A549 (cell line): ENCODE measurements at regions not wholly inside any gene's neighbourhood (a gene's known extent, or its start where the extent isn't known, plus 50 kb on each side); places are given as distances from the start of the nearest gene placed in this dataset.

Source experiments
- ATAC-seq, 2 experiments: fragments of 200-7000 bp in 1 of 2; fragments of >200 bp in 1 of 2; cut with Nextera tagmentation in 1 of 2; cut with Tn5 transposase in 1 of 2; 3 replicates each; pipeline versions ENCODE4 v1.8.0 to v1.9.1; 2018 to 2020; ENCODE audit warnings: mild to moderate bottlenecking in 1 of 2, moderate library complexity in 1 of 2
- CTCF ChIA-PET: fragments of 300-600 bp; sonication (Branson Sonifier 250); formaldehyde crosslinking; extraction: SDS; loops from one replicate; lab custom pipeline; 2021; ENCODE audit warnings: antibody characterized with exemption, inconsistent platforms; lab: Yijun Ruan, JAX
- POLR2A ChIA-PET: fragments of 350-600 bp; formaldehyde crosslinking; extraction: SDS; loops from one replicate; lab custom pipeline; 2021; ENCODE audit warnings: antibody characterized with exemption, inconsistent platforms; lab: Yijun Ruan, JAX
- DNase-seq, 2 experiments: peaks; one replicate each; pipeline versions ENCODE4 v3.0.0 to v3.0.0-alpha.2; 2011 to 2016; ENCODE audit warnings: low read depth in 1 of 2, low spot score in 1 of 2
- FAIRE-seq: peaks from 2 replicates; lab custom pipeline; 2011; peaks lifted over from hg19 to GRCh38; lab: Jason Lieb, UNC
- H3K27ac ChIP-seq, 2 experiments: fragments of >200 bp; sonication (Bioruptor Twin); formaldehyde crosslinking; 3 replicates each; pipeline ENCODE4 v1.5.1; 2016 to 2017
- H3K4me1 ChIP-seq: fragments of >200 bp; sonication (Bioruptor Twin); formaldehyde crosslinking; 3 replicates; pipeline ENCODE4 v1.6.1; 2016
- H3K4me2 ChIP-seq: fragments of >200 bp; sonication (Bioruptor Twin); formaldehyde crosslinking; 3 replicates; pipeline ENCODE4 v1.6.1; 2016
- H3K4me3 ChIP-seq: fragments of >200 bp; sonication (Bioruptor Twin); formaldehyde crosslinking; 3 replicates; pipeline ENCODE4 v1.5.1; 2016
- H3K9me3 ChIP-seq: fragments of >200 bp; sonication (Bioruptor Twin); formaldehyde crosslinking; 3 replicates; pipeline ENCODE4 v1.6.1; 2016
- BHLHE40 ChIP-seq: IDR thresholded peaks from 2 replicates; pipeline ENCODE4 v1.6.1; 2012; ENCODE audit warnings: low read depth, low read length, inconsistent platforms
- CBX2 ChIP-seq: fragments of 200-600 bp; sonication (generic); IDR thresholded peaks from 2 replicates; pipeline ENCODE4 v1.6.1; 2016; ENCODE audit warnings: low read depth, mild to moderate bottlenecking, borderline replicate concordance
- CBX8 ChIP-seq: fragments of 200-600 bp; sonication (generic); IDR thresholded peaks from 2 replicates; pipeline ENCODE4 v1.6.1; 2016
- CEBPB ChIP-seq, 2 experiments: fragments of >200 bp in 1 of 2; sonication (Bioruptor Twin) in 1 of 2; formaldehyde crosslinking in 1 of 2; IDR thresholded peaks; 2 replicates each; pipeline ENCODE4 v1.6.1; 2012 to 2016
- EHF ChIP-seq: fragments of 250-450 bp; sonication (Bioruptor Pico); IDR thresholded peaks from 2 replicates; pipeline ENCODE4 v1.5.0; 2020; ENCODE audit warnings: mild to moderate bottlenecking
- EHMT2 ChIP-seq: fragments of 200-600 bp; sonication (generic); IDR thresholded peaks from 2 replicates; pipeline ENCODE4 v1.6.1; 2016; ENCODE audit warnings: antibody characterized with exemption, low read depth, mild to moderate bottlenecking, moderate library complexity
- ESRRA ChIP-seq: fragments of 150-350 bp; IDR thresholded peaks from 2 replicates; pipeline ENCODE4 v1.6.1; 2014; ENCODE audit warnings: mild to moderate bottlenecking, low read length, borderline replicate concordance
- FOSL2 ChIP-seq, 2 experiments: fragments of 450-650 bp in 1 of 2; fragments of >200 bp in 1 of 2; sonication (Bioruptor Twin) in 1 of 2; formaldehyde crosslinking; IDR thresholded peaks; 2 replicates each; pipeline versions ENCODE4 v1.5.0 to v1.6.1; 2016 to 2020; ENCODE audit warnings: mild to moderate bottlenecking in 1 of 2, moderate library complexity in 1 of 2
- FOXS1 ChIP-seq: fragments of 250-450 bp; sonication (Bioruptor Pico); IDR thresholded peaks from 2 replicates; pipeline ENCODE4 v1.5.0; 2020; ENCODE audit warnings: mild to moderate bottlenecking, moderate library complexity
- HDAC2 ChIP-seq: fragments of 200-600 bp; sonication (generic); IDR thresholded peaks from 2 replicates; pipeline ENCODE4 v1.6.1; 2016
- HOXA7 ChIP-seq: fragments of 250-450 bp; sonication (Bioruptor Pico); IDR thresholded peaks from 2 replicates; pipeline ENCODE4 v1.5.0; 2020; ENCODE audit warnings: mild to moderate bottlenecking, moderate library complexity
- HOXB5 ChIP-seq: fragments of 250-450 bp; sonication (Bioruptor Pico); IDR thresholded peaks from 2 replicates; pipeline ENCODE4 v1.5.0; 2020; ENCODE audit warnings: mild to moderate bottlenecking, moderate library complexity
- JUN ChIP-seq, 2 experiments: fragments of >200 bp; sonication (Bioruptor Twin); formaldehyde crosslinking; IDR thresholded peaks; 2 replicates in 1 of 2; 3 replicates in 1 of 2; pipeline ENCODE4 v1.6.1; 2016 to 2017
- KDM5A ChIP-seq: fragments of 200-600 bp; sonication (generic); IDR thresholded peaks from 2 replicates; pipeline ENCODE4 v1.6.1; 2016; ENCODE audit warnings: antibody characterized with exemption, mild to moderate bottlenecking
- MAFK ChIP-seq: fragments of 450-650 bp; IDR thresholded peaks from 2 replicates; pipeline ENCODE4 v1.6.1; 2014; ENCODE audit not compliant: partially characterized antibody
- MAZ ChIP-seq: fragments of 150-350 bp; IDR thresholded peaks from 2 replicates; pipeline ENCODE4 v1.6.1; 2014; ENCODE audit warnings: antibody characterized with exemption, low read depth, low read length, borderline replicate concordance
- NPAS2 ChIP-seq: fragments of 250-450 bp; sonication (Bioruptor Pico); IDR thresholded peaks from 2 replicates; pipeline ENCODE4 v1.8.0; 2022; ENCODE audit warnings: mild to moderate bottlenecking, moderate library complexity, borderline replicate concordance
- NR3C1 ChIP-seq: fragments of >200 bp; sonication (Bioruptor Twin); formaldehyde crosslinking; IDR thresholded peaks from 3 replicates; pipeline ENCODE4 v1.6.1; 2017
- PBX3 ChIP-seq: IDR thresholded peaks from 2 replicates; pipeline ENCODE4 v1.6.1; 2012
- PHF8 ChIP-seq: fragments of 200-600 bp; sonication (generic); IDR thresholded peaks from 2 replicates; pipeline ENCODE4 v1.6.1; 2016; ENCODE audit warnings: low read depth, mild to moderate bottlenecking, antibody characterized with exemption, moderate library complexity, borderline replicate concordance
- POLR2AphosphoS2 ChIP-seq: conservative IDR thresholded peaks from 2 replicates; pipeline ENCODE4 v1.6.1; 2012; ENCODE audit warnings: low read length, improper control_type of control experiment, inconsistent platforms
- RAD21 ChIP-seq, 2 experiments: fragments of >200 bp in 1 of 2; sonication (Bioruptor Twin) in 1 of 2; formaldehyde crosslinking in 1 of 2; IDR thresholded peaks in 1 of 2; conservative IDR thresholded peaks in 1 of 2; 2 replicates in 1 of 2; 3 replicates in 1 of 2; pipeline ENCODE4 v1.6.1; 2012 to 2018; ENCODE audit warnings: inconsistent platforms in 1 of 2
- RCOR1 ChIP-seq: fragments of 150-350 bp; IDR thresholded peaks from 2 replicates; pipeline ENCODE4 v1.6.1; 2014; ENCODE audit warnings: antibody characterized with exemption, low read length, low read depth
- SMC3 ChIP-seq: fragments of >200 bp; sonication (Bioruptor Twin); formaldehyde crosslinking; IDR thresholded peaks from 3 replicates; pipeline ENCODE4 v1.6.1; 2018; ENCODE audit warnings: inconsistent platforms
- ZFP36 ChIP-seq: fragments of 450-650 bp; IDR thresholded peaks from 2 replicates; pipeline ENCODE4 v1.6.1; 2014; ENCODE audit warnings: borderline replicate concordance; ENCODE audit not compliant: partially characterized antibody
- WGBS: methylation state at CpG from one replicate; pipeline ENCODE4 v1.1.6; 2017; ENCODE audit errors: missing lambda C conversion rate; 5-methylcytosine and 5-hydroxymethylcytosine counted together
- TF ChIP-seq, protein P1 (sequence below): fragments of 250-450 bp; sonication (Bioruptor Pico); IDR thresholded peaks from 2 replicates; pipeline ENCODE4 v1.5.0; 2020; ENCODE audit warnings: low read depth, mild to moderate bottlenecking, moderate library complexity

GRCh38 chr1:221809091-221810029 lies 67.5 kb upstream of the DUSP10 start (continued):
- no peak for TF ChIP-seq POLR2AphosphoS2
- no peak for TF ChIP-seq BHLHE40
- TF ChIP-seq MAFK, result no peak
- TF ChIP-seq ZFP36, result no peak
- no peak for TF ChIP-seq MAZ
- TF ChIP-seq RAD21 (conservative IDR thresholded peaks at IDR 0.05 in 1 of 2, IDR thresholded peaks at IDR 0.05 in 1 of 2), result no peak

GRCh38 chr1:221806984-221807383 lies 65.1 kb upstream of the DUSP10 start:
- DNase-seq (no peak), FAIRE-seq (peak; percentile 7), ATAC-seq (no peak)
- Histone ChIP-seq H3K4me1 (peaks cover 8% of the 10 kb centered on the region; the same call in 2 of the 3 replicates), H3K9me3 (no peaks in the 10 kb centered on the region), H3K4me3 (no peak overlapping the region), H3K4me2 (no peak overlapping the region), H3K27ac (no peak overlapping the region)
- ChIA-PET POLR2A (no interaction called here), CTCF (no interaction called here)
- TF ChIP-seq JUN (IDR thresholded peaks at IDR 0.05) (no peak), HOXA7 (CRISPR knock-in tag) (no peak), SMC3 (no peak), HDAC2 (no peak)

DNA sequence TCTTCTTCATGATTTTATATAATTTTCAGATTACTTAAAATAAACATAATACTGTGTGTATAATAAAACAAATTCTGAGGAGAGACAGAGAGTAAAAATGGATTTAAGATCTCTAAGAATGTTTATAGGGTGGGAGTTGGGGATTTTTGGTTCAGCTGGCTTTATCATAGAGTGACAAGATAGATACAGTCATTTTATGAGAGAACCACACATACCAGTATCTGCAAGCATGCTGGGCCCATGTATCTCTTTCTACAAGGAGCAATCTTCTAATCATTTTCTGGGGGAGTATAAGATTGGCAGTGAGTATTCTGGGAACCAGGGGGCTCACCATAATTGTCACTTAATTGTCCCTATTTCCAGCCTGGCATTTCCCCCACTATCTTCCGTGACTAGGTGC lies 64.3 kb upstream of the DUSP10 start:
- ATAC-seq, result no peak

GRCh38 chr1:221805121-221805520 lies 63.2 kb upstream of the DUSP10 start:
- no peak for ATAC-seq
- Histone ChIP-seq H3K4me1 (peaks cover 12% of the 10 kb centered on the region; the same call in 2 of the 3 replicates), H3K9me3 (no peaks in the 10 kb centered on the region), H3K27ac (no peak overlapping the region), H3K4me2 (no peak overlapping the region), H3K4me3 (no peak overlapping the region)
- DNase-seq, result no peak
- 50% methylated on average over 1 of the region's 1 CpG for WGBS
- TF ChIP-seq CBX2, result no peak
- no peak for TF ChIP-seq HOXB5
- TF ChIP-seq, protein P1, sequence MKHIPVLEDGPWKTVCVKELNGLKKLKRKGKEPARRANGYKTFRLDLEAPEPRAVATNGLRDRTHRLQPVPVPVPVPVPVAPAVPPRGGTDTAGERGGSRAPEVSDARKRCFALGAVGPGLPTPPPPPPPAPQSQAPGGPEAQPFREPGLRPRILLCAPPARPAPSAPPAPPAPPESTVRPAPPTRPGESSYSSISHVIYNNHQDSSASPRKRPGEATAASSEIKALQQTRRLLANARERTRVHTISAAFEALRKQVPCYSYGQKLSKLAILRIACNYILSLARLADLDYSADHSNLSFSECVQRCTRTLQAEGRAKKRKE (CRISPR knock-in tag), result no peak
- TF ChIP-seq MAFK, result no peak
- TF ChIP-seq FOSL2 (IDR thresholded peaks at IDR 0.05), result no peak
- no peak for TF ChIP-seq FOSL2 (CRISPR knock-in tag; IDR thresholded peaks at IDR 0.05)
- TF ChIP-seq CEBPB (IDR thresholded peaks at IDR 0.05), result no peak
- no peak for FAIRE-seq
- POLR2A ChIA-PET, result no interaction called here
- CTCF ChIA-PET, result no interaction called here

More for the DNA sequence above, 64.3 kb upstream of the DUSP10 start:
- no peak overlapping the region for H3K4me3 ChIP-seq
- H3K27ac ChIP-seq, result no peak overlapping the region
- DNase-seq (no peak), FAIRE-seq (no peak)
- H3K4me1 ChIP-seq, result peaks cover 12% of the 10 kb centered on the region; the same call in 2 of the 3 replicates
- no peak overlapping the region for H3K4me2 ChIP-seq
- ChIA-PET CTCF (no interaction called here), POLR2A (no interaction called here)
- no peak for TF ChIP-seq RCOR1
- no peak for TF ChIP-seq NPAS2 (CRISPR knock-in tag)
- TF ChIP-seq ESRRA, result no peak
- no peak for TF ChIP-seq CBX2
- no peak for TF ChIP-seq HOXB5
- no peak for TF ChIP-seq EHMT2
- no peak for TF ChIP-seq CBX8
- TF ChIP-seq EHF (CRISPR knock-in tag), result no peak
- TF ChIP-seq PHF8, result no peak
- no peak for TF ChIP-seq KDM5A
- no peak for TF ChIP-seq NR3C1
- TF ChIP-seq FOXS1 (CRISPR knock-in tag), result no peak
- no peak for TF ChIP-seq PBX3
- WGBS, result 70% methylated on average over 1 of the region's 1 CpG
- no peaks in the 10 kb centered on the region for H3K9me3 ChIP-seq
